ENCODE measurements at regions not wholly inside any gene's neighbourhood (a gene's known extent, or its start where the extent isn't known, plus 50 kb on each side); places are given as distances from the start of the nearest gene placed in this dataset.
"Not testable (repeated sequence)": the region's sequence is repeated elsewhere in the genome, so short reads cannot be mapped to it uniquely, and the experiment has no call there.

- H3K4me3 ChIP-seq: no peak overlapping the region
- no peak for DNase-seq
- no peak overlapping the region for H3K27ac ChIP-seq
- H3K4me1 ChIP-seq: no peaks in the 10 kb centered on the region
- no peaks in the 10 kb centered on the region for H3K27me3 ChIP-seq (replicated peaks in 1 of 7)
- peaks cover 0 to 26% (median 9%) of the 10 kb centered on the region in 8 donors for H3K9me3 ChIP-seq
- intact Hi-C loops (cut with DNase I; ENCODE audit: low total_unique reads): no loop called here
- H3K36me3 ChIP-seq: no peaks in the 10 kb centered on the region
- 78 to 94% (median 82%) methylated on average over 3 of the region's 3 CpGs for WGBS, 5 donors
- TF ChIP-seq POLR2A (IDR thresholded peaks at IDR 0.05) (no peak), POLR2AphosphoS5 (IDR thresholded peaks at IDR 0.05) (no peak), CTCF (IDR thresholded peaks at IDR 0.05 in 8 of 11, conservative IDR thresholded peaks at IDR 0.05 in 3 of 11) (no peak)
Observed at GRCh38 chr1:189131576-189131975, 1346.1 kb downstream of the BRINP3 start.

GRCh38 chr1:189139748-189140147, 1337.9 kb downstream of the BRINP3 start:
- H3K9me3 ChIP-seq: peaks cover 0 to 34% (median 4%) of the 10 kb centered on the region in 8 donors
- H3K36me3 ChIP-seq; H3K4me1 ChIP-seq; DNase-seq; H3K27ac ChIP-seq; H3K4me3 ChIP-seq; H3K27me3 ChIP-seq (replicated peaks in 1 of 7); intact Hi-C loops (cut with DNase I; ENCODE audit: low total_unique reads): not testable (repeated sequence)
- 89 to 97% (median 95%) methylated on average over 18 to 29 of the region's 29 CpGs for WGBS, 5 donors

GRCh38 chr1:189141056-189141455, 1336.6 kb downstream of the BRINP3 start:
- no peak overlapping the region for H3K27ac ChIP-seq
- TF ChIP-seq POLR2A (IDR thresholded peaks at IDR 0.05): no peak
- no peak for TF ChIP-seq CTCF (IDR thresholded peaks at IDR 0.05 in 8 of 11, conservative IDR thresholded peaks at IDR 0.05 in 3 of 11)
- no peak for TF ChIP-seq POLR2AphosphoS5 (IDR thresholded peaks at IDR 0.05)
- no peaks in the 10 kb centered on the region for H3K4me1 ChIP-seq
- 69 to 74% (median 71%) methylated on average over 2 of the region's 2 CpGs for WGBS, 5 donors
- intact Hi-C loops (cut with DNase I; ENCODE audit: low total_unique reads): no loop called here
- peaks cover 0 to 31% (median 4%) of the 10 kb centered on the region in 8 donors for H3K9me3 ChIP-seq
- DNase-seq: no peak
- no peaks in the 10 kb centered on the region for H3K36me3 ChIP-seq
- no peak overlapping the region for H3K4me3 ChIP-seq
- no peaks in the 10 kb centered on the region for H3K27me3 ChIP-seq (replicated peaks in 1 of 7)

- DNase-seq: no peak
- H3K9me3 ChIP-seq: peaks cover 0 to 14% (median 0%) of the 10 kb centered on the region in 8 donors
Observed at GRCh38 chr1:189149547-189150375, 1327.9 kb downstream of the BRINP3 start.

More at GRCh38 chr1:189149547-189150375, 1327.9 kb downstream of the BRINP3 start:
- Histone ChIP-seq H3K4me3 (no peak overlapping the region), H3K27me3 (replicated peaks in 1 of 7) (no peaks in the 10 kb centered on the region), H3K27ac (no peak overlapping the region), H3K4me1 (no peaks in the 10 kb centered on the region), H3K36me3 (no peaks in the 10 kb centered on the region)
- intact Hi-C loops (cut with DNase I; ENCODE audit: low total_unique reads): no loop called here
- TF ChIP-seq POLR2AphosphoS5 (IDR thresholded peaks at IDR 0.05): no peak
- no peak for TF ChIP-seq POLR2A (IDR thresholded peaks at IDR 0.05)
- TF ChIP-seq CTCF (IDR thresholded peaks at IDR 0.05 in 8 of 11, conservative IDR thresholded peaks at IDR 0.05 in 3 of 11): no peak
- 74 to 85% (median 82%) methylated on average over 18 to 21 of the region's 21 CpGs for WGBS, 5 donors
